ENCODE measurements at regions not wholly inside any gene's neighbourhood (a gene's known extent, or its start where the extent isn't known, plus 50 kb on each side); places are given as distances from the start of the nearest gene placed in this dataset.

- no peaks in the 10 kb centered on the region for H3K4me1 ChIP-seq (replicated peaks in 1 of 2; ENCODE audit: control insufficient read depth in 2 of 2, insufficient read depth in 2 of 2, low read length in 2 of 2)
- FAIRE-seq (no peak), ATAC-seq (no peak), DNase-seq (ENCODE audit: extremely low read depth in 1 of 4, low spot score in 3 of 4) (no peak)
- intact Hi-C loops (cut with micrococcal nuclease) (no loop called here), in situ Hi-C loops (cut with MboI) (no loop called here)
- H3K27ac ChIP-seq (ENCODE audit: extremely low read depth, low read depth, low read length), result no peak overlapping the region
- H3K27me3 ChIP-seq (ENCODE audit: control insufficient read depth in 2 of 2, insufficient read depth in 2 of 2, low read length in 2 of 2), result no peaks in the 10 kb centered on the region
- no peak overlapping the region for H3K4me3 ChIP-seq
- no peaks in the 10 kb centered on the region for H3K9me1 ChIP-seq (ENCODE audit: control insufficient read depth, insufficient read depth, low read length)
- H3K36me3 ChIP-seq (ENCODE audit: control insufficient read depth, insufficient read depth, low read length), result no peaks in the 10 kb centered on the region
- ChIA-PET POLR2A (no interaction called here), CTCF (ENCODE audit: low intra/inter-chr PET ratio) (no interaction called here)
- no peaks in the 10 kb centered on the region for H3K9me3 ChIP-seq (replicated peaks; ENCODE audit: control insufficient read depth, insufficient read depth, low read depth, low read length)
- no peak overlapping the region for H3K9ac ChIP-seq (ENCODE audit: insufficient read depth in 1 of 2, low read depth in 2 of 2, low read length in 2 of 2)
- H4K20me1 ChIP-seq (replicated peaks; ENCODE audit: control insufficient read depth, insufficient read depth, low read length), result no peaks in the 10 kb centered on the region
- H3K79me2 ChIP-seq (ENCODE audit: control insufficient read depth, insufficient read depth, low read length), result no peaks in the 10 kb centered on the region
- TF ChIP-seq NRF1 (conservative IDR thresholded peaks at IDR 0.05 in 1 of 2, IDR thresholded peaks at IDR 0.05 in 1 of 2) (no peak), TAF9B (IDR thresholded peaks at IDR 0.05; ENCODE audit: partially characterized antibody) (no peak), BRCA1 (IDR thresholded peaks at IDR 0.05) (no peak), BRCA1 (CRISPR knock-in tag; IDR thresholded peaks at IDR 0.05) (no peak), DPF2 (IDR thresholded peaks at IDR 0.05) (no peak), SIRT6 (IDR thresholded peaks at IDR 0.05; ENCODE audit: low read depth, low read length) (no peak), HNRNPK (IDR thresholded peaks at IDR 0.05; ENCODE audit: low read depth, low read length, poor library complexity, severe bottlenecking) (no peak), RBFOX2 (IDR thresholded peaks at IDR 0.05; ENCODE audit: low read depth, low read length) (no peak), TEAD2 (tag; IDR thresholded peaks at IDR 0.05) (no peak), ZBTB7A (IDR thresholded peaks at IDR 0.05; ENCODE audit: borderline replicate concordance, control insufficient read depth, low read depth, low read length) (no peak), SREBF2 (CRISPR knock-in tag; IDR thresholded peaks at IDR 0.05) (no peak), ZNF316 (IDR thresholded peaks at IDR 0.05) (no peak)
- TF ChIP-seq, protein P1, sequence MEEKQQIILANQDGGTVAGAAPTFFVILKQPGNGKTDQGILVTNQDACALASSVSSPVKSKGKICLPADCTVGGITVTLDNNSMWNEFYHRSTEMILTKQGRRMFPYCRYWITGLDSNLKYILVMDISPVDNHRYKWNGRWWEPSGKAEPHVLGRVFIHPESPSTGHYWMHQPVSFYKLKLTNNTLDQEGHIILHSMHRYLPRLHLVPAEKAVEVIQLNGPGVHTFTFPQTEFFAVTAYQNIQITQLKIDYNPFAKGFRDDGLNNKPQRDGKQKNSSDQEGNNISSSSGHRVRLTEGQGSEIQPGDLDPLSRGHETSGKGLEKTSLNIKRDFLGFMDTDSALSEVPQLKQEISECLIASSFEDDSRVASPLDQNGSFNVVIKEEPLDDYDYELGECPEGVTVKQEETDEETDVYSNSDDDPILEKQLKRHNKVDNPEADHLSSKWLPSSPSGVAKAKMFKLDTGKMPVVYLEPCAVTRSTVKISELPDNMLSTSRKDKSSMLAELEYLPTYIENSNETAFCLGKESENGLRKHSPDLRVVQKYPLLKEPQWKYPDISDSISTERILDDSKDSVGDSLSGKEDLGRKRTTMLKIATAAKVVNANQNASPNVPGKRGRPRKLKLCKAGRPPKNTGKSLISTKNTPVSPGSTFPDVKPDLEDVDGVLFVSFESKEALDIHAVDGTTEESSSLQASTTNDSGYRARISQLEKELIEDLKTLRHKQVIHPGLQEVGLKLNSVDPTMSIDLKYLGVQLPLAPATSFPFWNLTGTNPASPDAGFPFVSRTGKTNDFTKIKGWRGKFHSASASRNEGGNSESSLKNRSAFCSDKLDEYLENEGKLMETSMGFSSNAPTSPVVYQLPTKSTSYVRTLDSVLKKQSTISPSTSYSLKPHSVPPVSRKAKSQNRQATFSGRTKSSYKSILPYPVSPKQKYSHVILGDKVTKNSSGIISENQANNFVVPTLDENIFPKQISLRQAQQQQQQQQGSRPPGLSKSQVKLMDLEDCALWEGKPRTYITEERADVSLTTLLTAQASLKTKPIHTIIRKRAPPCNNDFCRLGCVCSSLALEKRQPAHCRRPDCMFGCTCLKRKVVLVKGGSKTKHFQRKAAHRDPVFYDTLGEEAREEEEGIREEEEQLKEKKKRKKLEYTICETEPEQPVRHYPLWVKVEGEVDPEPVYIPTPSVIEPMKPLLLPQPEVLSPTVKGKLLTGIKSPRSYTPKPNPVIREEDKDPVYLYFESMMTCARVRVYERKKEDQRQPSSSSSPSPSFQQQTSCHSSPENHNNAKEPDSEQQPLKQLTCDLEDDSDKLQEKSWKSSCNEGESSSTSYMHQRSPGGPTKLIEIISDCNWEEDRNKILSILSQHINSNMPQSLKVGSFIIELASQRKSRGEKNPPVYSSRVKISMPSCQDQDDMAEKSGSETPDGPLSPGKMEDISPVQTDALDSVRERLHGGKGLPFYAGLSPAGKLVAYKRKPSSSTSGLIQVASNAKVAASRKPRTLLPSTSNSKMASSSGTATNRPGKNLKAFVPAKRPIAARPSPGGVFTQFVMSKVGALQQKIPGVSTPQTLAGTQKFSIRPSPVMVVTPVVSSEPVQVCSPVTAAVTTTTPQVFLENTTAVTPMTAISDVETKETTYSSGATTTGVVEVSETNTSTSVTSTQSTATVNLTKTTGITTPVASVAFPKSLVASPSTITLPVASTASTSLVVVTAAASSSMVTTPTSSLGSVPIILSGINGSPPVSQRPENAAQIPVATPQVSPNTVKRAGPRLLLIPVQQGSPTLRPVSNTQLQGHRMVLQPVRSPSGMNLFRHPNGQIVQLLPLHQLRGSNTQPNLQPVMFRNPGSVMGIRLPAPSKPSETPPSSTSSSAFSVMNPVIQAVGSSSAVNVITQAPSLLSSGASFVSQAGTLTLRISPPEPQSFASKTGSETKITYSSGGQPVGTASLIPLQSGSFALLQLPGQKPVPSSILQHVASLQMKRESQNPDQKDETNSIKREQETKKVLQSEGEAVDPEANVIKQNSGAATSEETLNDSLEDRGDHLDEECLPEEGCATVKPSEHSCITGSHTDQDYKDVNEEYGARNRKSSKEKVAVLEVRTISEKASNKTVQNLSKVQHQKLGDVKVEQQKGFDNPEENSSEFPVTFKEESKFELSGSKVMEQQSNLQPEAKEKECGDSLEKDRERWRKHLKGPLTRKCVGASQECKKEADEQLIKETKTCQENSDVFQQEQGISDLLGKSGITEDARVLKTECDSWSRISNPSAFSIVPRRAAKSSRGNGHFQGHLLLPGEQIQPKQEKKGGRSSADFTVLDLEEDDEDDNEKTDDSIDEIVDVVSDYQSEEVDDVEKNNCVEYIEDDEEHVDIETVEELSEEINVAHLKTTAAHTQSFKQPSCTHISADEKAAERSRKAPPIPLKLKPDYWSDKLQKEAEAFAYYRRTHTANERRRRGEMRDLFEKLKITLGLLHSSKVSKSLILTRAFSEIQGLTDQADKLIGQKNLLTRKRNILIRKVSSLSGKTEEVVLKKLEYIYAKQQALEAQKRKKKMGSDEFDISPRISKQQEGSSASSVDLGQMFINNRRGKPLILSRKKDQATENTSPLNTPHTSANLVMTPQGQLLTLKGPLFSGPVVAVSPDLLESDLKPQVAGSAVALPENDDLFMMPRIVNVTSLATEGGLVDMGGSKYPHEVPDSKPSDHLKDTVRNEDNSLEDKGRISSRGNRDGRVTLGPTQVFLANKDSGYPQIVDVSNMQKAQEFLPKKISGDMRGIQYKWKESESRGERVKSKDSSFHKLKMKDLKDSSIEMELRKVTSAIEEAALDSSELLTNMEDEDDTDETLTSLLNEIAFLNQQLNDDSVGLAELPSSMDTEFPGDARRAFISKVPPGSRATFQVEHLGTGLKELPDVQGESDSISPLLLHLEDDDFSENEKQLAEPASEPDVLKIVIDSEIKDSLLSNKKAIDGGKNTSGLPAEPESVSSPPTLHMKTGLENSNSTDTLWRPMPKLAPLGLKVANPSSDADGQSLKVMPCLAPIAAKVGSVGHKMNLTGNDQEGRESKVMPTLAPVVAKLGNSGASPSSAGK (IDR thresholded peaks at IDR 0.05), result no peak
- BruUV-seq (replicated peaks), result no TSS peak
- WGBS (ENCODE audit: insufficient coverage, low coverage, missing lambda C conversion rate), result 0% methylated on average over 3 of the region's 3 CpGs
- no peak overlapping the region for H2AFZ ChIP-seq (ENCODE audit: low read depth, low read length)
- H3K4me2 ChIP-seq (ENCODE audit: insufficient read depth, low read length), result no peak overlapping the region
Measured at GRCh38 chr11:122175306-122175705, 59.3 kb upstream of the BLID start.

Data from K562 (cell line).